ENCODE measurements at regions not wholly inside any gene's neighbourhood (a gene's known extent, or its start where the extent isn't known, plus 50 kb on each side); places are given as distances from the start of the nearest gene placed in this dataset.

DNA sequence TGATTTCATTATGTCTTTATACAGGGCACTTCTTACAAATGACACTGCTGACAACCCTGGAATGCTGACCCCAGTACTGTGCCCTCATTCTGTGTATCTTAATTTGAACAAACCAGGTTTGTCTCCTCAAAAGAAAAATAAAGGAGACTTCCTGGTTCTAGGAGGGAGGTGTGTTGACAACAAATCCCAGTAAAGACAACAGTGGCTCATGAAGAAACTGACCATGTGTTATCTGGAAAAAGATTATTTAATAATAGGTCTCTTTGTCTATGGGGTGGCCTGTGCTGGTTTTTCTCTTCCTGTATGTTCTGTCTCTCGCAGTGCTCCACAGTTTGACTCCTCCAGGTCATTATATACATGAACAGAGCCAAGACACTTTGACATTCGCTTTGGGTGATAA, 454.6 kb downstream of the LMO4 start:
- no peak for DNase-seq (ENCODE audit: low read depth)

DNA sequence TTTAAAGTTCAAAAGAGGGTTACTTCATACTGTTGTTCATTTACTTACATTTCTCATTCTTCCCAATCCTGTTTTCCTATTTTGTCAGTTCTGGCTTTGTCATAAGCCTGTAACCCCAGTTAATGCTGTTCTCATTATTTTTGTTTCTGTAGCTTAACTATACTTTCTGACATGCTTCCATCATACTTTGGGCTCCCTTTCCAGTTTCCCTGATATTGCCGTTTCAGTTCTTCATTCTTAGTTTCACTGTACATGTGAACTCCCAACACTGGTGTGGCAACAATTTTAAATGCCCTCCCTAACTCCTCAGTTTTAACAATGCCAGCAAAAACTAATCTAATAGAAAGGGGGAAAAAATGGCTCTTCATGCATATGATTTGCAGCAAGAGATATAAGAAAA, 456.7 kb downstream of the LMO4 start:
- DNase-seq (ENCODE audit: low read depth): no peak

DNA sequence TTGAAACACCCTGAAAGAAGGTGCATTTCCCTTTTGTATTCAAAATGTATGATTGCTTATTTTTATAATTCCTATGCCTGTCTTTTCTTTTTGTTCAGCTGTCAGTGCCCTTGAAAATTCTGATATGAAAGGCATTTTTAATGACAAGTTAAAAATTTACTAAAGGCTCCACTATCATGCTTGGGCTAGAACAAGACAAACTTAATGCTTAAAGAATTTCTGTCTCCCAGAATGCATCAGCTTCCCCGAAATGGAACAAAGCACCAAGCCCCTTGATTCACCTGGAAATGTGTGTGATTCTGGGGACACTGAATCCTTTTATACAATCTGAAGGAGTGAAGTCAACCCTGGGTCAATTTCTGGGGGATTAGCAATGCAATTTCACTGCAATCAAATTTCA, 457.5 kb downstream of the LMO4 start:
- DNase-seq (ENCODE audit: low read depth): no peak

DNA sequence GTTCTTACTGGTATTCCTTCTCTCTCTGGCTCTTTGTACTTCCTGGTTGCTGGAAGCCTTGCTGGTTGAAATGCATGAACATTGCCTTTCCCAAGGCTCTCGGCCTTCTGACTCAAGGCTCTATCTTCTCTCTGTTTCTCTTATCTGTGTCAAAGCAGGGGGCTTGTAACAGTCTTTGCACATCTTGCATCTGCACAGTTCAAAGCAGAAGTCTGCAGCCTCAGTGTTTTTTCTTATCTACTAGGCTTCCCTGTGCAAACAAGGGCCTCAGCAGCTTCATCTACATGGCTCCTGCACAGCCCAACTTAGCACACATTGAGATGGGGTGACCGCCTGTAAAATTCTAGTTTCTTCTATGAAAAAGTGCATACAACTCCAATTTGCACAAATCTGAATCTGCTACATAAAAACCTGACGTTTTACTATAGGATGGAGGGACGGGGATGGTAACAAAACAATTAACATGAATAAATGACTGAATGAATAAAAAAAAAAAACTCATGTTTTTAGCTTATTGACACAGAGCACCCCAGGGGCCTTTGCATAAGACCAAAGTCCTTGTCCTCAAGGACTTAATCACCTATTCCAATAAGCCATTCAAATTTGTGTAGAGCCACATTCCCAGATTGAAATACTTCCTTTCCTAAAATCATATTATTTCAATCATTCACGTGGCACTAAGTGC, 458.3 kb downstream of the LMO4 start:
- no peak for DNase-seq (ENCODE audit: low read depth)

DNA sequence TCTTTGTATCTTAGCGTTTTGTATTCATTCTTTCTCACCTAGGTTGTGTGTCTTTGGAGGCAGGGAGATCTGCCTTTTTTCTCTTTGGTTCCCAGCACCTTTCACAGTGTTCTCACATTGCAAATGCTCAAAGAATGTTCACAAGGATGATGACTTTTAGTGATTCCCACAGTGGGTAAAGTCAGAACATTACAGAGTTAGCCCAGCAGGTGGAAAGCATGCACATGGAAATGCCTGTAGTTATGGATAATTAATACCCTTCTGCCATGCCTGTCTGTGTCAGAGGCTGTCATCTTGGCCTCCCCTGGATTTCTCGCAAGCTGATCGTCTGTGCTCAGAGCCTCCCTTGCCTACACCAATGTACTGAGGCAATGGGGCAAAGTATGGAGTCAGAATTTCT, 458.9 kb downstream of the LMO4 start:
- DNase-seq (ENCODE audit: low read depth): no peak

DNA sequence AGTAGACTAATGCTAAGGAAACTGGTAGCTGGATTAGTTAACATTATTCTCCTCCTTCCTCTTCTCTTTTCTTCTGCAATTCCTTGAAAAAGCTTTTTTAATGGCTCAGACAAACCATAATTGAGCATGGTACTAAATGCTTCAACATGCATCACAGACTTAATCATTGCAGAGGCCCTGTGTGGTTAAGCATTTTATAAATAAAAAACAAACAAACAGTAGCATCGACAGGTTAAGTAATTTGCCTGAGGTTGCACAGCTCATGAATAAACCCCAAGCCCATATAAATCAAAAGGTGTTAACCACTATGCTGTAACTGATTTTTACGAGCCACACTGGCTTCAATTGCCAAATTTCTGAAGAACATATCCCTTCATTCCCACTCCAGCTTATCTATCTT, 462.1 kb downstream of the LMO4 start:
- no peak for DNase-seq (ENCODE audit: low read depth)

DNA sequence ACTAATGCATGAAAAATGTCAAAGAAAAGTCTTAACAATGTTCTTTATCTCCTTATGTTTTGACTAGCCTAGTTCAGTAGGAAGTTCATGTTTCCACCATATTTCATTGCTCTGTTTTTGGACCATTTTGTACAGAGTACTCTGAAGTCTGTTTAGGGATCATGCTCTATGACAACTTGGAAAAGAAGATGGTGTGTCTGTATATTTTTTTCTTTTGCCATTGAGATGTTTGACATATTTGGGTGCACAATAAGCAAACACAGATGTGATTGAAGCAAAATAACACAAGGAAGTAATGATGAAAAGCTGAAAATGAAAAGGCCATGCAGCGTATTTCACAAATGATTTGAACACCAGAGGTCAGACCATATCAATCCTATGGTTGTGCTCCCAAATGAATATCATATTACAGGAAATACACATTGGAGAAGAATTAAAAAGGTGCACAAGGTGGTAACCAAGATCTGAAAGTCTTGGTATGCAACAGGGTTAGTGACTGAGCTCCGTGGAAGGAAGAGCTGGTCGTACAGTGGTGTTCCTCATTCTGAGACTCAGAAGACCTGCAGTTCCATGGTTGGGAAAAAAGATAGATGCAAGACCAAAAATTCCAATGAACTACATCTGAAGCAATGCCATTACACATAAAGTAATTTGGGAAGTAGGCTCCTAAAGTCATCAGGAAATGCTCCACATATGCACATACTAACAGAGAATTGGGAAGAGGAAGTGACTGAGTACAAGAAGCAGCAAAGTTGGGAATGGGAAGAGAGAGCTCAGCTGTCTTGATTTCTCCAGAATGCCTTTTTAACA, 463.5 kb downstream of the LMO4 start:
- DNase-seq (ENCODE audit: low read depth): no peak

DNA sequence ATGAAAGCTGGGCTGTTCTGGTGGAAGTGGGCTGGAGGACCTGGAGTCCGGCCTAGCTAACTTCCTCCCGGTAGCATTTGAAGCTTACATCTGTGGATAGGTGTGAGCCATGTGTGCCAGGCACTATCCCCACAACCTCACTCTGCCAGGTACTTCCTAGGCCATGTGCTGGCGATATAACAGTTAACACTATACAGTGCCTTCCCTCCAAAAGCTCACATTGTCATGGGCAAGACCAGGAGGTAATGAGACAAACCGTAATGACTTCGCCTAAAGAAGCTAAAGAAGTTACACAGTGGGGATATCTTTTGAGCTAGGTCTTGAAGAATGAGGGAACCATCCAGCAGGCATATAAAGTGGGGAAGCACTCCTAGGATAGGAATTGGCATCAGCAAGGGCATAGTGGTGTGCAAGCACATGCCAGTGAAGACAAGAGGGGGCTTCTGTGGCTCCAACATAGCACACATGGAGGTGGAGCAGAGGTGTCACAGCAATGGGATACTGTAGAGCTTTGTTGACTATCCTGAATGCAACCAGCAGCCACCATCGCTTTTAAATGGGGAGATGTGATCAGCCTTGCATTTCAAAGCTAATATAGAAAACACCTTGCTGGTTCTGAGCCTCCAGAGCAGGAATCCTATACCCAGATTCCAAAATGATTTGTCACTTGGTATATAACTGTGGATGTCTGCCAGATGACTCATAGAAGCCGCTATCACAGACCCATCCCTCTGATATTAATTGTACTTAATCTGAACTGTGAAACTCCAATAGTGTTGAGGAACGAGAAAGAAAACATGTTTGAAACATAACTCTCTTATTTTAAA, 466.3 kb downstream of the LMO4 start:
- DNase-seq (ENCODE audit: low read depth): no peak

DNA sequence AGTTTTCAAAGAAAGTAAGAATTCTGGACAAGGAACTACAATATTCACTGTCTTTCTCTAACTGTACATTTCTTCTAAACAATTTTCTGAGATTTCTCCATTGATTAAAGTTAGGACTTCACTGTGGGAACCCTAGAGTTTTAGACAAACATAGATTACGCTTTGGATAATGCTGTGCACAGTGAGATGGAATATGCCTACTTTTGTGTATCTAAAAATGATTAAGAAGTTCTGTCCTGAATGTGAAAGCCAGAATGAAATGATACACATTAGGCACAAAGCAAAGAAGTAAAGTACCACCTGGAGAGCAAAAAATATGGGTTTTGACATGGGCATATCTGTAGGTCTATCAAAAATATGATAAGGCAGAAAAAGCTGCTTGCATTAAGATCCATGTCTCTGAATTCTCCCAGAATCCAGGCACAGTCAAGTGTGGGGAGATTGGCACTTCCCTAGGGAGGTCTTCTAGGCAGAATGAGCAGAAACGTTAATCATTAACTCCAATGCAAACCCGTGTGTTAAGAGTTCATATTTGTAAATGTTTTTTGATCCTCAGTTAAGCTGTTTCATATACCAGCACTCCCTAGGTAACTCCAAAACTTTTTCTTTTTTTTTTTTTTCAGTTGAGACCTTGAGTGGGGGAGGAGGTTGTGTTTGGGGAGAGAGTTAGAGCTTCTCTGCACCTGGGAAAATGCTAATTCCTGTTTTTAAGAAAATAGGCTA, 467.1 kb downstream of the LMO4 start:
- DNase-seq (ENCODE audit: low read depth): no peak

DNA sequence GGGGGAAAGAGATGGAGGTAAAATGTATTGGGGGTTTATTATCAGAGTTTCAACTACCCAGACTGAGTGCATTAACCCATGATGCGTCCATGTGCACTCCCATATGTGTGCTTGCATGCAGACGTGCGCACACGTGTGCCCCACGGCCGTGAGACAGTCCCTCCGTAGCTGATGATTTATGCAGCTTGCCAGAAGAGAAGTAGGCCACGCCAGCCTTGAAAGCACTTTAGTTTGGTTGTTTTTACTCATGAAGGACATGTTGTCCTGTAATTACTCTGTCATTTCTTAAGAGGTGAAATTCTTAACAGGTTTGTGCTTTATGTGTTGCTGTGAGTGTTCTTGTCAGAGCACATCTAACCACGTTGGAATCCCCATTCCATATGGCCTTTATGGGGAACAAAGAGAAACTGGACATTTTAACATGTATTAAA, 467.8 kb downstream of the LMO4 start:
- no peak for DNase-seq (ENCODE audit: low read depth)

DNA sequence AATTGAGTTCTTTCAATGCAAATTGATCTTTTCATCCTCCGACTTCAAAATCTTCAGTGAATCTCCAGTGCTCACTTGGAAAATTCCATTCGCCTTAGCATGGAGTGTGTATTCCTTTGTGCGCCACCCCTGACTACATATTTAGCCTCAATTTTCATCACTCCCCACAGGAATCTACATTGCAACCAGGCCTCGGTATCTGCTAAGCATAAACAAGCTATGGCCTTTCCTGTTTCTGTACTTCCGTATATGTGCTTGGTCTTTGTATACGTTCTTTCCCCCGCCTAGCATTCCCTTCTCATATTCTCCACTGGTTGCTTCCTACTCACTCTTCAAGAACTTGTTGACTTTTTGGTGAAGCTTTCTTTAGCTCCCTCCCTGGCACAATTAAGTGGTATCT, 470.8 kb downstream of the LMO4 start:
- no peak for DNase-seq (ENCODE audit: low read depth)

DNA sequence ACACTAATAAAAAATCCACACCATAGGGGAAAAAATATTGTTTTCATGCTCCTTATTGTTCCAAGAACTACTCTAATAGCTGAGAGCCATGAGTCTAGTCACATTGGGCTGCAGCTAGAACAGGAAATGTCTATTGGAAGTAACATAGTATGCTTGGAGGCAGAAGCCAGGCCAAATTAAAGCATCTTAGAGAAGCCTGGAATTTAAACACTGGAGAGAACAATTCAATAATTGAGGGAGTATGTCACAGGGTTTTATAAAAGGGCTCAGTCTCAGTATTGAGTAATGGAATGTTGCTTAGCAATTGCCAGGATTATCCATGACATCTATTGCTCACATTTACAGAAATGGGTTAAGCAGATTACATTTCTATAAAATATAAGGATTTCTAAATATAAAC, 471.3 kb downstream of the LMO4 start:
- no peak for DNase-seq (ENCODE audit: low read depth)

DNA sequence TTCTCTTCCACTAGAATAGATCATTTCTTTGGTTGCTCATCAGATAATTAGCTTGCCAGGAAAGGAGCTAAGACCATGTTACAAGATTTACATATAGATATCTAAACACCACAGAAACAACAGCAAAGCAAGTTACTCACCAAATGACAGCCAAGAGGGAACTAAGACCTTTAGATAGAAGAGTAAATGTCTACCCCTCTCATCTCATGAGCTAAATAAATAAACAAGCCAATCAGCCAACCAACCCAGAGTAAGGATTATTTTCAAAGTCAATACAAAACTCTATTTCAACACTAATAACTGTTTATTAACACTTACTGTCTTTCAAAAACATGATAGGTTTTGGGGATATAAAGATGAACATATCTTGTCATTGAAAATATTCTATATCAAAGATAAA, 474.7 kb downstream of the LMO4 start:
- DNase-seq (ENCODE audit: low read depth): no peak

DNA sequence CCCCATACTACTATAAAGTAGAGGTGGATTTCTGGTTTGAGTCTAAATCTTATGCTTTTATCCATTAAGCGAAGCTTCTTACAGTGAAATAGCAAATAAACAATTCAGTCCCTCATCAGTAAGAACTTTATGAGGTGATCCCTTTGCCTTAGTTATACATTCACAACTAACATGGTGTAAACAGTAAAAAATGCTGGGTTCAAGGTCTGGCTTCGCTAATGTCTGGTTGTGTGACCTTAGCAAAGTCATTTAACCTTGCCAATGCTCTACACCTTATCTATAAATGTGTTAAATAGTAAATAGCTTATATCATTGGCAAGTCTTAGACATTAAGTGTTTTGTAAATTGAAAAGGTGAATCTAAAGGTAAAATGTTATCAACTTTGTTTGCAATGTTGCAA, 475.4 kb downstream of the LMO4 start:
- DNase-seq (ENCODE audit: low read depth): no peak

DNA sequence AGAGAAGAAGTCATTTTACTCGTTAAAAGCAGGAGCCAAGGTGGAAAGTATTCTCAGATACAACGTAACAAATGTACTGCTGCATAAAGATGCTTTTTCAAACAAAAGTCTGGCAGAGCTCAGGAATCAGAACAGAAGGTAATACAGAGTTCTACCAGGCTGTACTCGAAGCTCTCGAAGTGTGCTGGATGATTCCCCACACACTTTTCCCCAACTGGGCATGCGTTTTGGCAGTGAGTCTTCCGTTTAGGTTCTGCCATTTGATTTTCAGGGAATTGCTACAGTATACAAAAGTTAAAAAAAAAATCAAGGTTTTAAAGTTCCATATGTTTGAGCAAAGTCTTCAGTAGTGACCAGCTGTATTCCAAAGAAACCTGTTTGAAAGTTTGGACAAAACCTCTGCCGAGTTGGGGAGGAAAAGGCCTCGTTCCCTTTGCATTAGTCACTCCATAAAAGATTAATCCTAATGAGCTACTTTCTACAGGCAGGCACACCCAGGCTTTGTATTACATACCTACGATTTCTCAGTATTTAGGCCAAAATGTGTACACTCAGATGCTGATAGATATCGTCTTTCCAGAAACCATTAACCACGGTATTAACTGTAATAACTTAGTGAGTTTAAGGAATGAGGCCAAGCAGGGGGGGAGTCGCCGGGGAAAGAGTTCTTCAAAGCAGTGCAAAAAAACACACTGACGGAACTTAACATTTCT, 477.1 kb downstream of the LMO4 start:
- no peak for DNase-seq (ENCODE audit: low read depth)

DNA sequence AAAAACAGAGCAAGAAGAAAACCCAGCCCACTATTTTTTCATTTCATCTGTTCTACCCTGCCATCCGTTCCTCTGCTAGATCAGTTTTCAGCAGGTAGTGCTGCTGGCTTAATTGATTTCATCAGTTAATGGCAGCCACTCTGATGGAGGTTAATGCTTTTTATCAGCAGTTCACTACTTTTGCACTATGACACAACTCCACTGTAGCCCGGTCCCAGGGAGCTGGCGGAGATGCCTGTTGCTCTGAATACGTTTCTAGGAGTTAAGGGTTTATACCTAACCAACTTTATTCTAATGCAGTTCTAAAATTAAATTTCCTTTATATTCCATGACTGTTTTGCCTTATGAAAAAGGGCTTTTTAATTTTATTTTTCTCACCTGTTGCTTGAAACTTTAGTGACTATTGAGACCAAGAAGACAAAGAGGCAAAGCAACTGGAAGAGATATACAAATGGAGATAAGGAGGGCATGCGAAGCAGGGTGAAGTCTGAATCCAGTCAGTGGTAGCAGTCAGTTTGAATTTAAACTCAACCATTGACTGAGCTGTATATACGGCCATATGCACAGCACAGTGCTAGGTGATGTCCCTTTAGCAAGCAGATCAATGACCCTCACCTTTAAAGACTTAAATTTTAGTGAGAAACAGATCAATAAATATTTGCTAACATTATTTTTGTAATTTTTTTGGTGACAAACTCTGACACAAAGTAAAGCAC, 477.9 kb downstream of the LMO4 start:
- DNase-seq (ENCODE audit: low read depth): no peak

DNA sequence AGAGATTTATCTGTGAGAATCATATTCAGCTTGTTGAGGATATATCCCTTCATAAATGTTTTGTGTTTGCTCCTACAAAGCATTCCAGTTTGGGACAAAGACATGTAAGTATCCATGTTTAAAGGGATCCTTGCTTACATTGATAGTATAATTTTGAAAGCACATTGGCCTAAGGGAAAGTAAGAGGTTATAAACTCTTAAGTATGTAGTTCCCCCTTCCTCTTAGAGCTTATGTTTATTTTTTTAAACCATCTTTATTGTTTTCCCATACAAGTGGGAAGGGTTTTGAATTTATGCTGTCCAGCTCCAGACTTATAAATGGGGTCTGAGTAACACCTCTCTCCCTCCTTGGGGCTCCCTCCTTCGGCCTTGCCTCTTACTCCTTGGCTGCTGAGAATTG, 481.5 kb downstream of the LMO4 start:
- no peak for DNase-seq (ENCODE audit: low read depth)

DNA sequence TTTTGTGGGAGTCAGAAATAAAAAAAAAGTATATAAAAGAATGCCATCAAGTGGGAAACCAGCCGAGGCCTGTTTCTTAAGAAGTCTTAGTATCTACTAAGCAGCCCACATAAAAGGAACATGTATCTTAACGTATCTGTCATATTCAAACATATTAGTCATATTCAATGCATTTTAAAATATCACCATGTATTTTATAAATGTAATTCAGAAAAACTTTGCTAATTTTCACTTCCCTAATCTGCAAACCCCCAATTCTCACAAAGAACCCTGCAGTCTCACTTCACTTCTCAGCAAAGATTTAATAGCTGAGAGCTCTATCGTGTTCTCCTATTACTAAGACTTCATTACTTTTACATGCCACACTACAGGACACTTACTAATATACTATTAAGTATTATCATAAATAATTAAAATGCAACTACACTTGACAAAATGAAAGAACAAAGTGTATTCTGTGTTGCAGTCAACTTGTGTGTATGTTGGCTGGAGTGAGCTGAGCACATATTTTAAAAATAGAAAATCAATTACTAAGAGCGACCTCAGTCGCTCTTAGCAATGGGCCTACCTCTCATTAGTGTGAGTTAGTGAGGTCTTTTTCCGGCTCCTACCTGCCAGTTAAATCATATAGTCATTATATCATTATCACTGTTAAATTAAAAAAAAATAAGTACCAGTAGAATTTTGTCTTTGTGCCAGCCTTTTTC, 484.3 kb downstream of the LMO4 start:
- no peak for DNase-seq (ENCODE audit: low read depth)

DNA sequence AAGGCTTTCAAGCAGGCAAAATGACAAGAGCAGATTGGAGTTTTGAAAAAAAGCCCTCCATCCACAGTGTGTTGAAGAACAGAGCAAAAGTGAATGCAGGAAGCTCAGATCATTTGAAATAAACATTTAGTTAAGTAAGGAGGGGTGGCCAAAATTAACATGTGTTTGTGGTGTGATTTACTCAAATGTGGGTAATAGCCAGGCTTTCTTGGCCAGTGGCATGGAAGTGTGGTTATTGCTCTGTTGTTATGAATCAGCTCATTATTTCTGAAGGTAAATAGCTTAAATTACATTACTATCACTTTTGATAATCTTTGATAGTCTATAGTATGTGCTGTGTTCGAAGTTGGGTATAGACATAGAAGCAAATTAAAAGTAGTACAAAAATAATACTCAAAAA, 485.9 kb downstream of the LMO4 start:
- no peak for DNase-seq (ENCODE audit: low read depth)

DNA sequence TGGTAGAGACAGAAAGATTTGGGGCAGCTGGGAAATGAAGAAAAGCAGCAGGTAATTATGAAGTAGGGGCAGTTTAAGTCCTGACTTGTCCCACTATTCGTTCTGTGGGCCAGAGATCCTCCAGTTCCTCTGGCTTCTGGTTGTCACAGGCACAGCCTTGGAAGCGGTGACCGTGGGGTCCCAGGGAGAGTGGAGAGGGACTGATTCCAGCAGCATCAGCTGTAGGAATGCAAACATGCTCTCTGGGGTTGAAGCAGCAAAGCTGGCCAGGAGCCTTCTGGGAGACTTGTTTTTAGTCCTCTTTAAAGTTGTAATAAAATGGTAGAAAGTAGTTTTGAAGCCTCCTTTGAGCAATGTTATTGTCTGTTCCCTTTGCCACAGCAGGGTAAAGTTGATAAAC, 488.0 kb downstream of the LMO4 start:
- no peak for DNase-seq (ENCODE audit: low read depth)
